Natural killer cell (primary cell): ENCODE measurements at regions not wholly inside any gene's neighbourhood (a gene's known extent, or its start where the extent isn't known, plus 50 kb on each side); places are given as distances from the start of the nearest gene placed in this dataset.
"Not testable (repeated sequence)": the region's sequence is repeated elsewhere in the genome, so short reads cannot be mapped to it uniquely, and the experiment has no call there.

ENCODE experiments used
- ATAC-seq, 3 donors: fragments of 150-1000 bp in 2 of 3; fragments of 200-7000 bp in 1 of 3; cut with Tn5 transposase; 1 replicate in 1 of 3; 2 replicates in 2 of 3; pipeline ENCODE4 v1.10.0; 2021; ENCODE audit warnings: mild to moderate bottlenecking in 2 of 3, moderate library complexity in 2 of 3
- DNase-seq, 2 donors: peaks; one replicate each; pipeline versions ENCODE4 v3.0.0 to v3.0.0-alpha.2; 2013 to 2021; ENCODE audit warnings: mixed read lengths in 1 of 2
- H3K27ac ChIP-seq: one replicate; pipeline ENCODE4 v1.5.1; 2013; ENCODE audit warnings: mild to moderate bottlenecking, low read length
- H3K27me3 ChIP-seq: one replicate; pipeline ENCODE4 v1.6.1; 2013; ENCODE audit warnings: low read length; ENCODE audit not compliant: control insufficient read depth, insufficient read depth
- H3K36me3 ChIP-seq: one replicate; pipeline ENCODE4 v1.6.1; 2013; ENCODE audit warnings: low read length; ENCODE audit not compliant: control insufficient read depth, insufficient read depth
- H3K4me1 ChIP-seq: one replicate; pipeline ENCODE4 v1.6.1; 2013; ENCODE audit warnings: low read length; ENCODE audit not compliant: control insufficient read depth, insufficient read depth
- H3K4me3 ChIP-seq: one replicate; pipeline ENCODE4 v1.5.1; 2013; ENCODE audit warnings: low read length
- H3K9me3 ChIP-seq: one replicate; pipeline ENCODE4 v1.6.1; 2013; ENCODE audit warnings: low read length; ENCODE audit not compliant: control insufficient read depth, insufficient read depth
- H3K27ac Mint-ChIP-seq, 2 donors: one replicate each; pipeline ENCODE4 v1.8.0; 2022; ENCODE audit warnings: mild to moderate bottlenecking in 2 of 2, mixed read lengths in 2 of 2, moderate library complexity in 1 of 2
- H3K27me3 Mint-ChIP-seq, 2 donors: one replicate each; pipeline ENCODE4 v1.8.0; 2022; ENCODE audit warnings: low read depth in 2 of 2, mixed read lengths in 2 of 2
- H3K36me3 Mint-ChIP-seq: one replicate; pipeline ENCODE4 v1.8.0; 2022; ENCODE audit warnings: mixed read lengths
- H3K4me1 Mint-ChIP-seq, 2 donors: one replicate each; pipeline ENCODE4 v1.8.0; 2022; ENCODE audit warnings: mixed read lengths in 2 of 2
- H3K4me3 Mint-ChIP-seq: one replicate; pipeline ENCODE4 v1.8.0; 2022; ENCODE audit warnings: mild to moderate bottlenecking, moderate library complexity, mixed read lengths
- H3K9me3 Mint-ChIP-seq, 2 donors: one replicate each; pipeline ENCODE4 v1.8.0; 2022; ENCODE audit warnings: mixed read lengths in 2 of 2
- CTCF ChIP-seq: fragments of 200-600 bp; IDR thresholded peaks from one replicate; pipeline ENCODE4 v1.8.0; 2022; ENCODE audit warnings: antibody characterized with exemption
- WGBS: methylation state at CpG from one replicate; pipeline ENCODE4 v1.1.7; 2013; ENCODE audit warnings: missing lambda C conversion rate; ENCODE audit not compliant: insufficient coverage; 5-methylcytosine and 5-hydroxymethylcytosine counted together
- intact Hi-C: fragments of 100-400 bp; cut with micrococcal nuclease; formaldehyde crosslinking; loops from one replicate; pipeline ENCODE4 v1.14.2; 2022

GRCh38 chr16:77111056-77111565 lies 79.9 kb upstream of the MON1B start:
- no peaks in the 10 kb centered on the region for H3K4me1 ChIP-seq
- H3K4me1 Mint-ChIP-seq = no peaks in the 10 kb centered on the region
- ATAC-seq = no peak
- TF ChIP-seq CTCF = no peak
- H3K4me3 ChIP-seq = no peak overlapping the region
- WGBS = 83% methylated on average over 1 of the region's 2 CpGs
- H3K4me3 Mint-ChIP-seq = no peak overlapping the region
- H3K27ac Mint-ChIP-seq = no peak overlapping the region
- intact Hi-C loops = no loop called here
- H3K9me3 Mint-ChIP-seq = no peaks in the 10 kb centered on the region
- H3K9me3 ChIP-seq = no peaks in the 10 kb centered on the region
- no peaks in the 10 kb centered on the region for H3K27me3 Mint-ChIP-seq
- H3K36me3 Mint-ChIP-seq = no peaks in the 10 kb centered on the region
- H3K27ac ChIP-seq = no peak overlapping the region
- no peaks in the 10 kb centered on the region for H3K27me3 ChIP-seq
- DNase-seq = no peak
- H3K36me3 ChIP-seq = no peaks in the 10 kb centered on the region

GRCh38 chr16:77112746-77113145 lies 78.2 kb upstream of the MON1B start:
- ATAC-seq (no peak), DNase-seq (no peak)
- 83% methylated on average over 1 of the region's 2 CpGs for WGBS
- H3K9me3 Mint-ChIP-seq = no peaks in the 10 kb centered on the region
- Histone ChIP-seq H3K4me1 (no peaks in the 10 kb centered on the region), H3K36me3 (no peaks in the 10 kb centered on the region), H3K27ac (no peak overlapping the region), H3K9me3 (no peaks in the 10 kb centered on the region), H3K4me3 (no peak overlapping the region), H3K27me3 (no peaks in the 10 kb centered on the region)
- H3K27me3 Mint-ChIP-seq = no peaks in the 10 kb centered on the region
- no peak for TF ChIP-seq CTCF
- no peaks in the 10 kb centered on the region for H3K4me1 Mint-ChIP-seq
- intact Hi-C loops = no loop called here
- no peak overlapping the region for H3K4me3 Mint-ChIP-seq
- no peaks in the 10 kb centered on the region for H3K36me3 Mint-ChIP-seq
- no peak overlapping the region for H3K27ac Mint-ChIP-seq

- Histone ChIP-seq H3K9me3 (no peaks in the 10 kb centered on the region), H3K4me3 (no peak overlapping the region), H3K4me1 (no peaks in the 10 kb centered on the region), H3K27me3 (no peaks in the 10 kb centered on the region), H3K27ac (no peak overlapping the region), H3K36me3 (no peaks in the 10 kb centered on the region)
- Mint-ChIP-seq H3K4me1 (no peaks in the 10 kb centered on the region), H3K4me3 (no peak overlapping the region), H3K9me3 (no peaks in the 10 kb centered on the region), H3K36me3 (no peaks in the 10 kb centered on the region), H3K27ac (no peak overlapping the region), H3K27me3 (no peaks in the 10 kb centered on the region)
- intact Hi-C loops = no loop called here
- 57% methylated on average over 3 of the region's 3 CpGs for WGBS
- TF ChIP-seq CTCF = no peak
- DNase-seq (no peak), ATAC-seq (no peak)
These were observed 77.2 kb upstream of the MON1B start for GRCh38 chr16:77113835-77114234.

GRCh38 chr16:77114361-77114760 lies 76.6 kb upstream of the MON1B start:
- ATAC-seq, H3K27me3 Mint-ChIP-seq, H3K4me1 ChIP-seq, H3K9me3 Mint-ChIP-seq, H3K27ac ChIP-seq, H3K36me3 Mint-ChIP-seq, DNase-seq, intact Hi-C loops, H3K36me3 ChIP-seq, H3K27me3 ChIP-seq, H3K9me3 ChIP-seq, H3K4me3 ChIP-seq, H3K4me3 Mint-ChIP-seq, H3K27ac Mint-ChIP-seq, H3K4me1 Mint-ChIP-seq: not testable (repeated sequence)
- 89% methylated on average over 4 of the region's 4 CpGs for WGBS
